HG02623 (cell line): ENCODE measurements at regions not wholly inside any gene's neighbourhood (a gene's known extent, or its start where the extent isn't known, plus 50 kb on each side); places are given as distances from the start of the nearest gene placed in this dataset.

Experiments
- ATAC-seq: cut with Tn5 transposase; IDR thresholded peaks from one replicate; pipeline ENCODE4 v1.9.1; 2021; ENCODE audit warnings: moderate library complexity; ENCODE audit not compliant: unreplicated experiment

DNA sequence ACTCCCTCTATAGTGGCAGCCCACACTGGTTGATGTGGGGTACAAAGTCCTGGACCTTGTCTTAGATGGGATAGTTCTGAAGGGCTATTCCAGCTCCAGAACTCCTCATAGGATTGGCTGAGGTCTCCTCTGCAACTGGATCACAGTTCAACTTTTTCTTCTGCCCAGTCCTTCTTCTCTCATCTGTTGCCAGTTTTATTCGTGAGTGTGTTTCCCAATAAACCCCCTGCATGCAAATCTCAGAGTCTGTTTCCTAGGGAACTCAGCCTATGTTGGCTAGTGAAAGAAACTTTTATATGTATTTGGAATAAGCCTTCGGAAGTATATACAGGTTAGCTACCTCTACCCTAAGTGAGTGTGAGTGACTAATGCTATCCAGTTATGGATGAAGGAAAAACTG, 823.4 kb downstream of the SLC4A3 start:
- ATAC-seq: no peak

DNA sequence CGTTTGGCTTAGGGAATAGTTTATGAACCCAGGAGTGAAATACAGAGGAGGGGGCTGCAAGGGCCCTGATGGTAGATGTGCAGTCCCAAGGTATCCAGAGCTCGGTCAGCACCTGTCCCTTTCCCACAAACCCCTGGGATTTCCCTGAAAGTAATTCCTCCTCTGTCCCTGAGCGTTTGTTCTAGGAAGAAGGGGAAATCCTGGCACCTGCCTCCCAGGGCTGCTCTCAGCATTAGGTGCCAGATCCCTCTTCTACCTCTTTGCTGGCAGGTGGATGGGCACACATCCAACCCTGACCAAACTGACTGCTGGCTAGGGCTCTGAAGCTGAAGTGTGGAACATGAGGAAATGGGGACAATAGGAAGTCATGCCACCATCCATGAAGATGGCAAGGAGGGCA, 824.0 kb downstream of the SLC4A3 start:
- ATAC-seq: no peak

GRCh38 chr2:220452561-220452960, 825.1 kb downstream of the SLC4A3 start:
- no peak for ATAC-seq

DNA sequence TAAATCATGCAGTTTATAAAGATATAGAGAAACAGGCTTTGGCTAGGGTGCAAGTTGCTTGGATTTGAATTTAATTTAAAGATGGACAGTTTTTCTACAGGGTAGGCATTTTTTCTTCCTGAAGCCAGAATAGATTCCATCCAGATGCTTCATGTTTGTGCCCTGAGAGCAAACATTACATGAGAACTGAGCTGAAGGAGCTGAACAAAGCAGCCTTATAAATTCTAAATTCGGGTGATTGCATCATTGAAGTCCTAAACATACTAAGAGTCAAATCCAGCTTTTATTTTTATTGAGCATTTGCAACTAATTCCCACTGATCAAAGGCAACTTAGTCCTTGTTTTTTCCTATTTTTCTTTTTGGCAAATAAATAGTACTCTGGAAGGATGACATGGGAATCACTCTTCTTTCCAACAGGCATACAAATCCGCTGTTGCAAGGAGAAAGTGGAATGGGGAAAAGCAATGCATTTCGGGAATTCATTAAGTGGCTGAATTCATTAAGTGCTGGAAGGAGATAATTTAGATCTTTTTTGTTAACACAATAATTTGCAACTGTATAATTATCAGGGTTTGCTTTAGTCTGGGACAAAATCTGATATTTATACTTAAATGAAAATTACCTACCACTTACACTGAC, 828.0 kb downstream of the SLC4A3 start:
- no peak for ATAC-seq

DNA sequence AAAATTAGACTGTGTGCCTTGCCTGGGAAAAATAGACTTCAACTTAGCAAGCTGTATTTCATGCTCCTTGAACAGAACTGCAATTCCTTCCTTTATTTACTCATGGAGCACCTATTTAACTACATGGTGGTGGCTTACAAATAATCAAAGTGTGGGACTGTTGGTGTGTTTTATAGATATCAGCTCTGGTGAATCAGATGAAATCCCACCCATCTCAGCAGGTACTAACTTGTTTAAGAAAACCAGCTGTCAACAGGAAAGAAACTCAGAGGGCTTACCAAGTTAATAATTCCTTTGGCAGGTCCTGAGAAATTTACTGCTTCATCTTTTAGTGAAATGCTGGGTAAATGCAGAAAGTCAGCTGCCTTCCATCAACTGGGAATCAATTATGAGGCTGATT, 830.6 kb downstream of the SLC4A3 start:
- ATAC-seq: no peak

DNA sequence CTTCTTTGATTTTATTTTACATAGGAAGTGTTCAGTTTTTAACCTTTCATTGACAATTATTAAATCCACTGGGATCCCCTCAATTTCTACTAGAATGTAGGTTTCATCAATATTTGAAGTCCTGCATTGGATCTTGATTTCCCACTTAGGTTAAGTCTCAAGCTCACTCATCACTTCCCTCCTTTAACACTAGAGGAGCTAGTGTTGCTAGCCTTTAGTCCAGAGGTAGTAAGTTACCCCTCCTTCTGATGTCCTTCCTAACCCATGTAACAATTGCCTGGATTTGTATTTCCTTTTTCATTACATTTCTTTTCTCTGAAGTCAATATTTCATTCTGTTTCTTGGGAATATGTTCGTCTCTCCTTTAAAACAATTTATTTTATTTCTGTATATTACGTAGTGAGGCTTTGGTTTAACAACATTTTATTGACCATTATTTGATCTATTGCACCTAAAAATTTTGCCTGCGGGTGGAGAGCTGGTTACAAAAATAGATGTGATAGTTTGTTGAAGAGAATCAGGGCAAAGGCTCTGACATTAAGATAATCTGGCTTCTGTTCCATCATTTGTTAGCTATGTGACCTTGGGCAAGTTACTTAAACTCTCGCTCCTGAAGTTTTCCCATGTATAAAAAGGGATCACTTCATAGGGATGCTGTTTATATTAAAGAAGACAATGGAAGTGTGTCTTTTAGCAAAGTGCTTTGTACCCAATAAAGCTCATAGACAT, 833.0 kb downstream of the SLC4A3 start:
- no peak for ATAC-seq

GRCh38 chr2:220463876-220464275, 836.4 kb downstream of the SLC4A3 start:
- ATAC-seq: no peak

GRCh38 chr2:220465700-220466099, 838.3 kb downstream of the SLC4A3 start:
- ATAC-seq: no peak

DNA sequence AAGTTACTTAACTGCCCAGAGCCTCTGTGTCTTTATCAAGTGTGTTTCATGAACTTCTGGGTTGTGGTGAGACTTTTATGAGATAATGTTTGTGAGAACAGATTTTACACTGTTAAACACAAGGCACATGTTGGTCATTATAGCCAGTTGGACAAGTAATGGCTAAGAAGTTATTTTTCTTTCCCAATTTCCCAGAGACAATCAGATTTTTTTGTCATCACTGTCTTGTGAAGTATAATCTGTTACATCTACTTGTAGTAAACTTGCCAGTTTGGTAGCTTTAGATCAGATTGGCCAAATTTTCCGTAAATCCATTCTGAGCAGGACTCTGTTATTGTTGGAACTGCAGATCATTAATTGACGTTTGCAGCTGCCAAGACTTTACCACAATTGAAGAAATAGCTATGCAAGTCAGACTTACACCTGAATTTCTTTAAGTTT, 838.8 kb downstream of the SLC4A3 start:
- ATAC-seq: no peak

DNA sequence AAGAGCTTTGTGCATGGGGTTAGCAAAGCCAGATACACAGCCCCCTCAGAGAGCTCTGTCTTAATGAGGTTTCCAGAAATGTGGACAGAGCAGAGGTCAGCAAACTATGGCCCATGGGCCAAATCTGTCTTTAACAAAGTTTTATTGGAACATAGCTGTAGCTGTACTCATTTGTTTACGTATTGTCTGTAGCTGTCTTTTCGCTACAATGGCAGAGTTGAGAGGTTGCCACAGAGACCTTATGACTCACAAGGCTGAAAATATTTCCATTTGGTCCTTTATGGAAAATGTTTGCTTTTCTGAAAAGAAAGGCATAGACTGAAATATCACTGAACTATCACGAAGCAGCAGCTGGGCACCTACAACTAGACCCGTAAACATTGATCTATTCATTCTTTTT, 841.8 kb downstream of the SLC4A3 start:
- no peak for ATAC-seq

DNA sequence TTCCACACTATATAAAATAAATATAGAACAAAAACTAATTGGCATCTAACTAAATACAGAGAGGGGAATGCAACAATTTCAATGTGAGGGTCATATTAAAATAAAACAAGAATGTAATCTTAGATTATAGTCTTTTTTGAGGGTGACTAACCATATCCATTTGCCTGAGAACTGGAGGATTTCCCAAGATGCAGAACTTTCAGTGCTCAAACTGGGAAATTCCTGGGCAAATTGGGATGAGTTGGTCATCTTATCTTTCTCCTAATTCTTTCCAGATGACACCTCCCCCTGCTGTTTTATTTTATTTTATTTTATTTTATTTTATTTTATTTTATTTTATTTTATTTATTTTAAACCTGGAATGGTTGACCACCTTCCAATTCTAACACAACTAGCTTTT, 846.2 kb downstream of the SLC4A3 start:
- no peak for ATAC-seq

GRCh38 chr2:220476877-220477276, 849.4 kb downstream of the SLC4A3 start:
- ATAC-seq: no peak

DNA sequence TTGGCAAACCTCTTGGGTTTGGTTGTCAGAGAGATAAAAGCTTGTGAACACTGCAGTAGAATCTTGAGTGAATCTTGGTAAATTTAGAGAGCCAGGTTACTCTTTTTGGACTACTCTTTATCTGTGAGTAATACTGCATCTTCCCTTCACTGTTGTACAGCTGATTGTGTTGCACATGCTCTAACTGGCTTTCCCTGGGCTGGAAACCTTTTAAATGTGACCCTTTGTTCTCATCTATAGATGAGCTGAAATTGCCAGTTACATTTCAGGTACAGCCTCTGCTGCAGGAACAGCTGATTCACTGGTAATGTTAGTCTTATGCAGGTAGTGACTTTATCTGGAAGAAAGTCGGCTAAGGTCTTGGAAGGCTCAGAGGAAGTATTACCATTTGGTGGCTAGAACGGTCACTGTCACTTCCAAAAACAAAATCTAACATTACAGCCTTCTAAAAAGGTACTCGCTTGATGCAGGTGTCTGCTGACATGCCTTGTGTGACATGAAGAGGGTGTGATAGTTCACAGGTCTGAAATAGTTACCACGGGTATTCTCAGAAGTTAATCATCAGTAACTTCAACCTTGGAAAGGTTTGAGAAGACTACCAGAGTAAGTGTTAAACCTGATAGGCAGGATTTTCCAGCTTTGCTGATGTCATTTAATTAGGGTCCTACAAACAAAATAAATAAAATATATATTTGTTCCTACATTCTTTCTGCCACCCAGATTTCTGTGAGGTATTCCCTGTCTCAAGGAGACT, 851.1 kb downstream of the SLC4A3 start:
- no peak for ATAC-seq

DNA sequence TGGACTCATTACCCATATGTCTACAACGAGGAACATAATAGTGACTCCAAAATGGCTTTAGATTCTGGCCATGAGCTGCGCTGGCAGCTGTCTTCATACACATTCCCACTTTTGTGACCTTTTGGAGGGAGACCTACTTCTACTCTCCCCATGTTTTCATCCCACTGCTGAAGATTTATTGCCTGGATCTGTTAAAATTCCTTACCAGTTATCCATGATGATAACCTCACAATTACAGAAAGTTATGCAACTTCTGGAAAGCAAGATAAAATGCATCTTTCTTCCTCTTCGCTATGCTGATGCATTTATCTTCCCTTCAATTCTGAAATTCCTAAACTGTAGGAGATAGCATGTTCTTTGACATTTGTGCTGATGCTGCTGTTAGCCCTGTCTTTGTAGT, 855.3 kb downstream of the SLC4A3 start:
- ATAC-seq: no peak

DNA sequence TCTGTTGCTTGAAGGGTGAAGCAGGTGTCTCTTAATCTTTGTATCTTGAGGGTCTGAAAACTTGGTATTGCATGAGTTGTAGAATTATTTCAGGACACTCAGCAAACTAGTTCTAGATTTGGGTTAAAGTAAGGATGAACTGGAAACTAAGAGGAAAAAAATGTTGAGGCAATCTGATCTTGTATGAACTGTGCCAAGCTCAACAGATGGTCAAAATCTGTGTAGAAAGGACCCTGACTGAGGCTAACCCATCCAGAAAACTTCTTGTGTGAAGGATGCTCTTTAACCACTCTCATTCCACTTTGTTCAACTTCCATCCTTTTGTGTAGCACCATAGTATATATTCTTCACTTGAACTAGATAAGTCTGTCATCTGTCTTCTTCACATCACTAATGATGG, 861.7 kb downstream of the SLC4A3 start:
- no peak for ATAC-seq

- no peak for ATAC-seq
Measured at GRCh38 chr2:220491670-220492069, 864.2 kb downstream of the SLC4A3 start.

DNA sequence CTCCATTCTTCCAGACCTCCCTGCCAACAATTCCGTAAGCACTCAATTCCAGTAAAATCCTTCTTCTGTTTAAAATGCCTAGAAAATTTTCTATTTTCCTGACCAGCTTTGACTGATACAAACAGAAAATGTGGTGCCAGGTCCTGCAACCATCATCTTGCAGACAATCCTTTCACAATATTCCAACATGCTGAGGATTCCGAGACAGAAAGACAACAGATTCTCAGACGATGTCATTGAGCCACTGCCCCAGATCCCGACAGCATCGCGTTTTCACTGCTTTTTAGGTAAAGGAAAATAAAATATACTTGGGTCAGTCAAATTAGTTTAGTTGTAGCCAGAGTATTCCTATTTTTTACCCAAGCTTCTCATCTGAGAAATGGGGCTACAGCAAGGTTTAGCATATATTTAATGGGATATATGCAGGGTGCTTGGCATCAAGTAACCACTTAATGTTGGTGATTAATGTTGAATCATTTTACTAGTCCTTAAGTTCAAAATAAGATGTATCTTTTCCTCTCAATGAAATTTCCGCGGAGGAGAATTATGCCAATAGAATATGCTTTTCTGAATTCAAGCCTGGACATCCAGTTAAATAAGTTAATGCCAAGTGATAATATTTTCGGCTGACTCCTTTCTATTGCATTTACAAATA, 866.6 kb downstream of the SLC4A3 start:
- no peak for ATAC-seq

DNA sequence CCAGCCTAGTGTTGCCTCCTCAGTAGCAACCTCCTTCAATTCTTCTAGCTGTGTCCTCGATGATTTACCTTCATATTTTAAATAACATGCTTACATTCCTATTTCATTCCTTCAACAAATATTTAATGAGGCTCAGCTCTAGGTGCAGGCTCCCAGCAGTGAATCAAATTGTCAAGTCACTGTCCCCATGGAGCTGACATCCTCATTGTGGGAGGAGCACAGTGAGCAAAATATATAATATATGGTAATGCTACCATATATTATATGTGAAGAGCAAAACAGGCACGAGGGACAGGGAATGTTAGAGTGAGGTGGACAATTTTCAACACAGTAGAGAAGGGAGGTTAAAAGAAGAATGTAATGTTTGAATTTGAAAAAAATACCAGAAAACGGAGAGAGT, 869.1 kb downstream of the SLC4A3 start:
- ATAC-seq: no peak

DNA sequence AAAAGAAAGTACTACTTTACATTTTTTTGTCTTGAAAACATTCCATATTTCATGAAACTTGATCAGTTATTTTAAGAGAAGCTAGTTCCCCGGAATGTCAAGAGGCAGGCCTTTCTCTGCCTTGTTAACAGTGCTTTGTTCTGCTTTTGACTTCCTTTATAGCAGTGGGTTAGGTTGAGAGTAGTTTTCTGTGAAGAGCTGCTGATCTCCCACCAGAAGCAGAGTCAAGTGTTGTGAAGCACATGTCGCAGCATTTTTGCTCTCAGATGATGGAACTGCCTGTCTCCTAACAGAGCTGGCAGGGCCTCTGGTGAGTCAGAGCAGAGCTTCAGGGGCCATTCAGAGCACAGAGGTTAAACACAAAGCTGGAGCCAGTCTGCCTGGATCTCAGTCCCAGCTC, 871.8 kb downstream of the SLC4A3 start:
- no peak for ATAC-seq

GRCh38 chr2:220502539-220502938, 875.1 kb downstream of the SLC4A3 start:
- no peak for ATAC-seq

DNA sequence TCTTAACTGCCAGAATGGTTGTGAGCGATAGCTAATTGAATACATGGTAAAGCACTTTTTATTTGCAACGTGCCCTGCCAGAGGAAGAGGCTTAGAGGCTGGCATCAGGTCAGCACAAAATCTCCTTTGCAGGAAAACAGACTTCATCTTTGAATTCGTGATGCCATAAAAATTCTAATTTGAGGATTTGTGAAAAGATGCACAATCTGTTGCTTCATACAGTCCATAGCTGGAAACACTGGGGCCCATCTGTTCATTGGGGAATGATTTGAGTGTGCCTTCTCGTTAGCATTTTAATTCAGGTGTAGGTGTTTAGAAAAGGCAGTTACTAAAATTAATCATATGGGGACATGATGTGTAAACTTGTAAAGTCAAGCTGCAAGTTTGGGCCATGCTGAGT, 876.0 kb downstream of the SLC4A3 start:
- ATAC-seq: no peak
